Ramos (cell line): ENCODE measurements at regions not wholly inside any gene's neighbourhood (a gene's known extent, or its start where the extent isn't known, plus 50 kb on each side); places are given as distances from the start of the nearest gene placed in this dataset.

ENCODE experiments used
- in situ Hi-C: fragments of 300-500 bp; cut with MboI; formaldehyde crosslinking; loops from one replicate; pipeline ENCODE4 v1.14.3; 2022; ENCODE audit warnings: low sequenced_read_pairs; ENCODE audit not compliant: unreplicated experiment

GRCh38 chr4:112973750-112974251 lies 75.7 kb upstream of the ANK2 start:
- in situ Hi-C loops, result no loop called here

GRCh38 chr4:112975567-112976355 lies 73.7 kb upstream of the ANK2 start:
- in situ Hi-C loops, result no loop called here

- in situ Hi-C loops, result no loop called here
Observed at GRCh38 chr4:112978691-112979472, 70.6 kb upstream of the ANK2 start.

- in situ Hi-C loops, result no loop called here
Observed at GRCh38 chr4:112979881-112980421, 69.5 kb upstream of the ANK2 start.

- in situ Hi-C loops, result no loop called here
Observed at GRCh38 chr4:112982680-112983079, 66.8 kb upstream of the ANK2 start.

GRCh38 chr4:112994732-112995464 lies 54.6 kb upstream of the ANK2 start:
- in situ Hi-C loops, result no loop called here
